HG03342 (cell line): ENCODE measurements at regions not wholly inside any gene's neighbourhood (a gene's known extent, or its start where the extent isn't known, plus 50 kb on each side); places are given as distances from the start of the nearest gene placed in this dataset.

Experiments used
- ATAC-seq: cut with Tn5 transposase; IDR thresholded peaks from one replicate; pipeline ENCODE4 v1.9.1; 2021; ENCODE audit warnings: mild to moderate bottlenecking, moderate library complexity; ENCODE audit not compliant: unreplicated experiment

DNA sequence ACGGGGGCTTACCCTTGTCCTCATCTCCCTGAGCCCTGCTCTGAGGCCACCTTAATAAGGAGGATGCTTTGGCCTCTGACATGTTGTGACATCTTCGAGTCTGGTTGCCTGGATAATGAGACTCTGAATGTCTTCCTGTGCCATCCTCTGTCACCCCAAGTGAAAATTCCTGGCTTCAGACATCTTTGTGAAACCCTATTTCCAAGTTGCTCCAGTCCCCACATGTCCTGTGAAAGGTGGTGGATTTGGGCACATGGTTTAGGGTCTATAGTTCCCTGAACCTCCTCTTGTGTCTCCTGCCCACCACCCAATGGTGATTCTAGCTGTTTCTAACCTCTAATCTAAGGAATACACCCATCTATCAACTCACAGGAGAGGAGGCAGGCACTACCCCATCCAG lies 223.1 kb upstream of the GLI3 start:
- no peak for ATAC-seq

- ATAC-seq = no peak
Observed at GRCh38 chr7:42457663-42458062, 220.7 kb upstream of the GLI3 start.

DNA sequence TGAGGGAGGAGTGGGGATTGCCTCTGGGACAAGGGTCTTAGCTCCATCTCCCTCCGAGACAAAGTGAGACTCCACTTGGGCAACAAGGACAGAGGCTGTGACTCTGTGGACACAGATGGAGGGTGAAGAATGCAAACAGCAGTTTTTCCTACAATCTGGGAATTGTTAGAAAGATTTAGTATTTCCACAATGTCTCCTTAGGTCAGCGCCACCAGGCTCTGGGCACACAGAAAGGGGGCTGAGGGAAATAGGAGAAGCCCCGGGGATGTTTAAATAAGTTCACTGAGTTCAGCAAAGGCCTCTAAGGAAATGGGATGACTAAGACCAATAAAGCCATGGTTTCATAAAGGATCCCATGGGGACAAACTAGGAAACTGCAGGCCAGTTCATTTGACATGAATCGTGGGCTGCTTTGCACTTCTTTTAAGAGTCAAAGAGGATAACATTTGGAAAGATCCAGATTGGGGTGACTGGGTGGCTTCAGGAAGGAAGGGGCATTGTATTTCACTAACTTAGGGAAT lies 219.8 kb upstream of the GLI3 start:
- no peak for ATAC-seq

DNA sequence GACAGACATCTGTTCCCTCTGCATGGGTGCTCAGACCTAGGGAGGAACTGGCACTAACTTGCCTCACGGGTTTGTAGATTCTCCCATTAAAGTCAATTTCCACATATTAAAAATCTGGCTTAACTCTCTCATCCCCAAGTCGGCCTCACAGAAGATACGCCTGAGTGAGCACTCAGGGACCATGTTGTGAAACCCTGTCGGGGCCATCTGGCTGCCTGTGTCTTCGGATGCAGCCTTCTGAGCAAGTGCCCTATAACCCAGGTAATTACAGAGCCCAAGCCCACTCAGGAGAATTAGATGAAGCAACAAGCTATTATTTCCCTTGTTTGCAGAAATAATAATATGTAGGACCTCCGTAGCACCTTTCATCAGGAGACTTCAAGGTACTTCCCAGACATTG lies 219.3 kb upstream of the GLI3 start:
- no peak for ATAC-seq

GRCh38 chr7:42453931-42454361 lies 216.9 kb upstream of the GLI3 start:
- ATAC-seq = no peak

DNA sequence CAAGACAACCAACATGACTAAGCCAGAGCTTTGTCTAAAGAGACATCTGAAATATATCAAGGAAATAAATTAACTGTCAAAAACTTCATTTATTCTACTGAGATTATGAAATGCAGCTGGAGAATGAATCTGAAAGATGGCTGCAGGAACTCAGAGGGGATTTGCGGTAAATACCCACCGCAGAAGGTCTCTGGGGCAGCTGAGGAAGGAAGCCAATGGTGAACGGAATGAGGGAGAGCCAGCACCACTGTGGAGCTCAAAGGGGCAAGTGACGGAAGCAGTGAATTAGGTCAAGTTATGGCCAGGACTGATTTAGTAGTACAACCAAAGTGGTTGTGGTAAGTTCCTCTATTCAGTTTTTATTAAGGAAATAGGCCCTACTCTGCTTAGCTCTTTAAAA lies 215.3 kb upstream of the GLI3 start:
- no peak for ATAC-seq

DNA sequence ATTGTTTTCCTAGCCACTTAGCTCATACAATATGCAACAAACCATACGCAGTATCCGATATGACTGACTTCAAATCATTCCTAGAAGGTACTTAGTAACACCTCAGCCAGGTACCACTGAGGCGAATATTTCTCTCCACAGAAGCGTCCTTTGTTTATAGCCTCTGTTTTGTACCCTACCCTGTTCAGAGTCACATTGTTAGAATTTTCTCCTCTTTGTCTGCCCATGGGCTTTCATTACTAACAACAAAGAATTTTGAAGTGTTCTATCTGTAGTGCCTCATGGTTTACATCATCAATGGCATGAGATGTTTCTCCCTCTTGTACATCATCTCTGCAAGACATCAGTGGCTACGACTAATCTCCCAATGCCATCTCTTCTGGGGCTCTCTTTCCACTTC lies 212.4 kb upstream of the GLI3 start:
- no peak for ATAC-seq

DNA sequence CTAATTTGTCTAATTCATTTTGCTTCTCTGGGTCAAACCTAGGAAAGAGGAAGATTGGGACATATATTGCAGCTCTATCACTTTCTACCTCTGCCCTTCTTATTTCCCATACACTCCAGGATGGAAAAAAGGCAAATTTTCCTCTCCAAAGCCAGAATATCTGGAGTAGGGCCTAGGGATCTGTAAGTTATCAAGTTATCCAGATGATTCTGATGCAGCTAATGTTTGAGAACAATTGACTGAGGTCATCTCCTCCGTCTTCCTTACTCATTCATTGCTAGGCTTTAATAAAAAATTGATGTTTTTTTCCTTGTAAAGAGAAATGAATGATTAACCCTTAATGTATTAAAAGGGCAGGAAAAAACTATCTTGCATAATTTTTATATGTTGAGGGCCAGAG lies 211.9 kb upstream of the GLI3 start:
- ATAC-seq = no peak

GRCh38 chr7:42445691-42446090 lies 208.7 kb upstream of the GLI3 start:
- no peak for ATAC-seq

GRCh38 chr7:42440951-42441350 lies 203.9 kb upstream of the GLI3 start:
- ATAC-seq = no peak

DNA sequence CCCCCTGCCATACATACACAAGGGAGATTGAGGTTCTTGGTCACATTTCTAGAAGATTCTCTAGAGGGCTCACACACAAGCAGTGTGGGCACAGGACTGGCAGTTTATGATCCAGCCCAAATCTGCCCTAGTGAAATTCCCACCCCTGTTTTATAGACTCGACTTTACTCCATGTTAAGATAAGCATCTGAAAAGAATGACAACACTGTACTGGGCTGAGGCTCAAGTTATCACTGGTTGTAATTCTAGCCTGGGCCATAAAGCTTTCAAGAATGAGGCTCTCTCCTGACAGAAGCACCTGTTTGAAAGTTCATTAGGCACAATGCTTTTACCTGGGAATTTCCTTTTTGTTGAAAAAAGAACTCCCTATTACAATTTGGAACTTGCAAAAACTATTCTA lies 195.6 kb upstream of the GLI3 start:
- no peak for ATAC-seq

DNA sequence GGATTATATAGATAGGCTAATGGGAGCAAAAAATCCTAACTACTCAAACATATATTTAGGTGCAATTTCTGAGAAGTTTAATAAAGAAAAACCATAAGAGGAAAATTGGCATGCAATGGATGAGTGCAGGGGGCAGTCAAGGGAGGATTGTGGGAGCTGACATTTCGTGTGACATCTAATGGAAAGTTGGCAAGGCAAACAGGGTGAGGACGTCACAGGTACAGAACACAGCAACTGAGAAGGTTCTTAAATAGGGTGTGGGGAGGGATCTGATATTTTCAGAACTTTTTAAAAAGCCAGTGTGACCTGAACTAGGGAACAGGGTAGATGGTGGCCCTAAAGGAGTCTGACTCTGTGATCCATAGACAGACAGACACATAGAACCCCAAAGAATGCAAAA lies 194.9 kb upstream of the GLI3 start:
- no peak for ATAC-seq

- no peak for ATAC-seq
Observed at GRCh38 chr7:42429339-42429738, 192.3 kb upstream of the GLI3 start.

GRCh38 chr7:42426163-42426562 lies 189.2 kb upstream of the GLI3 start:
- no peak for ATAC-seq

DNA sequence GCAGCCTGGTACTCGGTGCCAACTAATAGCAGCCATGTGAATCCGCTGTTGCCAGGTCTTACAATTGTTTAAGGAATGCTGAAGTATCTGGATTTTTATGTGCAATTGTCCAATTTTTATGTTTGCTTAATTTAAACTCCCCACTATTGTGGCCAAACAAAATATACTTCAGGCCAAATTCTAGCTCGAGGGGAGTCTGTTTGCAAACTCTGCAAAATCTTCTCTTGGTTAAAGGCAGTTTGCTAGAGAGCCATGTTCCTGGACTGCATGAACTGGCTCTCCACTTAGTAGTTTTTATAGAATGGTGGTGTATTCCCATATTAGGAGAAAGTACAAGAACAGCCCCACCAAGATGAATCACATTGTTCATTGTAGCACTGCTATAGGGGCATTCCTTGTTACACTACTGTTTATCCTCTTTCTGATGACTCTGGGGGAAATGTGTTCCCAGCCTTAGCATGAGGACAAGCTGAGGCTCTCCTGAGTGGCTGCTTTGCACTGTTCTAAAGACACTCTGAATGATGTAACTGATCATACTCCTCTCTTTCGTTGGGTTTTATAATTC lies 178.0 kb upstream of the GLI3 start:
- no peak for ATAC-seq

DNA sequence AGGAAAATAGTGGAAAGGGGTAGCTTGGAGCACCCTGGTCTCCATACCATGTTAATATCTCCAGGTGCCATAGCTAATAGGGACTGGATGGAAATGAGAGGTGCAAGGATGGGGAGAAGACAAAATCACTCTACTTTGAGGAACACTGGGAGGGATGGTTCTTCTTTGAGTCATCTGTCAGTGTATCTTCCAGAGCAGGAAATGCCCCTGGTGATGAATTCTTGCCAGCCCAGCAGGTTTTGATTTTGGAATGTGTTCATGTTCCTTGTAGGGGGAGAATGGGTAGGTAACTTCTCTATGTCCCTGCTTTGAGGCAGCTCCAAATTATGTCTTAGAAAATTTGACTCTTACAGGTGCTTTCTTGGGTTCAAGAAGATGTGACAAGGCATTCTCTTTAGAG lies 177.0 kb upstream of the GLI3 start:
- no peak for ATAC-seq

DNA sequence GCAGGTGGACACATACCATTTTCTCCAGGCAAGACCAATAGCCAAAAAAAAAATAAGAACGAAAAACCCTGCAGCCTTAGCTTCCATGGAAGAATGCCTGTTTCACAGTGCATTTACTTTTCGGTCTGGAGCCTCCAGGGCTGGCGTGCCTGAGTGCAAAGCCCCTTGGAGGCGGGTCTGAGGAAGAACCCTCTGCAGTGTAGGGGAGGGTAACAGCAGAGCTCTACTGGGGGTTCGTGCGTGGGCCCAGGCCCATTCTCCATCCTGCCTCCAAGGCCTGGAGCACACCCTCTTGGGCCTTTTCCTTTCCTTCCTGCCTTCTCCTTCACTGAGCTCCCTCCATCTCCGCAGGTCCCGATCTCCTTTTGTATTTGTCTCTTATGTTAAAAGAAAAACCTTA lies 172.3 kb upstream of the GLI3 start:
- ATAC-seq = no peak

DNA sequence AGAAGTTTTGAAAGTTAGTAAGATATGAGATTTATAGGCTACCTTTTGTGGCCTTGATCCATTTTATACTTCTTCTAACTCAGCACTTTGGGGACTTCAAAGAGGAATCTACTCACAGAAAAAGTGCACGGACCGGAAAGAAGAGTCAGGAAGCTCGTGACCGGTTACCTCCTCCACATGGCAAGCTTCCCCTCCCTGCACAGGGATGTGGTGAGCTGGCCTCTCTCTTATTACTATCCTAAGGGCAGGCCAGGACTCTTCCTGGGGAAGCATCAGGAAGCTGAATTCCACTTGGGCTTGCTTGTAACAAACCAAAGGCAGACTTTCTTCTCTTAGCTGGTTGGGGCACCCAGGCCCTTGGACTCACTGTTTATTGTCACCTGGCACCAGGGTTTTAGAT lies 170.8 kb upstream of the GLI3 start:
- no peak for ATAC-seq

DNA sequence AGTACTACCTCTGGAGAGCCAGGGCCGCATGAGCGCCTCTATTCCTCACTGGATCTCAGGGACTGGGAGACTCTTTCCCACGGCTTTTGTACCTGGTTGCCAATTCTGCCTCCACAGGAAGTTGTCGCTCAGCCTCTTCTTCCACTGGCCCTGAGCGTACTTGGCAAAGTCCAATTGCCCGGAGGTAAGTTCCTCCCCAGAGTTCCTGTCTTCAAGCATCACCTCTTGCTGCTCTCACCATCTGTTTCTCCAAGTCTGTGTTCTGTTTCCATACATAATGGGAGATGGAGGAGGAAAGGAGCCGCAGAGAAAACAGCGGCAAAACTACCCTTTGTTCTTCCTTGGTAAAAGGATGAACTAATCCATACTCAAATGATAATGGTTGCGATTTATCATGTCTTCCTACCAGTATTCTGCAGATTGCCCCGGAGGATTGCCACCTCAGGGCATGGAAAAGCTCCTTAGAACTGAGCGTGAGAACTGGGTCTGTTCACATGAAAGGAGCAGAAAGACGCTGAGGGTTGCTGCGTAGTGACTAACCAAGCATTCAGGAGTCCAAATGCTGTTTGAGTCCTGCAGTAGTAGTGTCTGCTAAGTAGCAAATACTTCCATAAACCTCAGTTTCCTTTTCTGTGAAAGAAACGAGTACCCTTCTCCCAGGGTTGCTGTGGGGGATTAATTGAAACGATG lies 170.2 kb upstream of the GLI3 start:
- no peak for ATAC-seq

GRCh38 chr7:42406358-42406757 lies 169.3 kb upstream of the GLI3 start:
- no peak for ATAC-seq

DNA sequence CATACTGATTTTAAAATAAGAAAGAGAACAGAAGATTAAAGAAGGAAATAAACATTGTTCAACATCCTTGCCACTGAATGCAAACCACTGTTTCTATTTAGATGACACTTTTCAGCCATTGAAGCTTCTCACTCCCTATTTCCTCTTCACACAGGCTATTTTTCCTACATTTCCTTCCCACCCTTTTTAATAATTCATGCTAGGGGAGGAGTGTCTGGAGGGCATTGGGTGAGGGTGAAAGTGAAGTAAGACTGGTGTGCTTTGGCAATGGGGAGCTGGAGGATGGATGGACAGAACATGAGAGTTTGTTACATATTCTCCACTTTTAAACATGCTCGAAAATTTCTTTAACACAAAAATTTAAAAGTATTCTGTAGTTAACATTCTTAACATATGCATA lies 168.8 kb upstream of the GLI3 start:
- ATAC-seq = no peak

GRCh38 chr7:42403831-42404230 lies 166.8 kb upstream of the GLI3 start:
- ATAC-seq = no peak

DNA sequence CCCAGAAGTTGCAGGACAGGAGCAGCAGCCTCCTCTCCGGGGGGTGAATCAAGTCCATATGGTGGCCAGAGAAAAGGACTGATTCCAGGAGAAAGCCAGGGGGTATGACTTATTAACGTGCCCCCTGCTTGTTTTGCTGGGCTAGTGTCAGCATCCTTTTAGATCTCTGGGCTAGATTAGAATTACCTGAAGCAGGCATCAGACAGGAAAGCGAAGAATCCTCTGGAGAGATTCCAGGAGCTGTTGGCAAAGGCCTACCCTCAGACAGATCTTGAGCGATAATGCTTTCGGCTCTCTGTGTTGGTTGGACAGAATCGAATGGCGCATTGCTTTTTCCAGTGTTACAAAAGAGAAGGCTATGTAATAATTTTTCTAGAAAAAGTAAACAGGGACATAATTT lies 164.0 kb upstream of the GLI3 start:
- ATAC-seq = no peak
